DND-41 (cell line): ENCODE measurements at regions not wholly inside any gene's neighbourhood (a gene's known extent, or its start where the extent isn't known, plus 50 kb on each side); places are given as distances from the start of the nearest gene placed in this dataset.

Experiments
- EZH2 ChIP-seq: IDR thresholded peaks from 3 replicates; pipeline ENCODE4 v1.6.1; 2012; ENCODE audit warnings: borderline replicate concordance, low read depth, mild to moderate bottlenecking, moderate library complexity, low read length, inconsistent platforms; ENCODE audit not compliant: severe bottlenecking
- TF ChIP-seq, protein P1 (sequence below): IDR thresholded peaks from 2 replicates; pipeline ENCODE4 v1.5.1; 2012; ENCODE audit warnings: borderline replicate concordance, low read length, moderate library complexity, mild to moderate bottlenecking; ENCODE audit not compliant: poor library complexity, severe bottlenecking; ENCODE audit errors: extremely low read depth

DNA sequence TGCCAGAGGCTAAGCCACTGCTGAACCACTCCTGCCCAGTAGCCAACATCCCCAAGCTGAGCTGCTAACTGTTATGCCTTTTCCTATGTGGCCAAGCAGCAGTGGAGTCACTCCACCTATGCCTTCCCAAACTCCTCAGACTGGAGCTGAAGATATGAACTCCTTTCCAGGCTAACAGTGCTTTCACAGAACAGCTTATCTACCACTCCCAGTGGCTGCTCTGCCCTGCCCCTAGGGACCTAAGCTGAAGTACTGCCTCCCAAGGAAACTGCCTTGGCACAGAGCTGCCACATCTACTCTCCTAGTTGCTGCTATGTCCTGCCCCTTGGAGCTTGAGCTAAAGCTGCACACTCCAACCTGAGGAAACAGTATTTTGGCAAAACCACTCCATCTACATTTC, 275.9 kb downstream of the RBM43 start:
- TF ChIP-seq, protein P1, sequence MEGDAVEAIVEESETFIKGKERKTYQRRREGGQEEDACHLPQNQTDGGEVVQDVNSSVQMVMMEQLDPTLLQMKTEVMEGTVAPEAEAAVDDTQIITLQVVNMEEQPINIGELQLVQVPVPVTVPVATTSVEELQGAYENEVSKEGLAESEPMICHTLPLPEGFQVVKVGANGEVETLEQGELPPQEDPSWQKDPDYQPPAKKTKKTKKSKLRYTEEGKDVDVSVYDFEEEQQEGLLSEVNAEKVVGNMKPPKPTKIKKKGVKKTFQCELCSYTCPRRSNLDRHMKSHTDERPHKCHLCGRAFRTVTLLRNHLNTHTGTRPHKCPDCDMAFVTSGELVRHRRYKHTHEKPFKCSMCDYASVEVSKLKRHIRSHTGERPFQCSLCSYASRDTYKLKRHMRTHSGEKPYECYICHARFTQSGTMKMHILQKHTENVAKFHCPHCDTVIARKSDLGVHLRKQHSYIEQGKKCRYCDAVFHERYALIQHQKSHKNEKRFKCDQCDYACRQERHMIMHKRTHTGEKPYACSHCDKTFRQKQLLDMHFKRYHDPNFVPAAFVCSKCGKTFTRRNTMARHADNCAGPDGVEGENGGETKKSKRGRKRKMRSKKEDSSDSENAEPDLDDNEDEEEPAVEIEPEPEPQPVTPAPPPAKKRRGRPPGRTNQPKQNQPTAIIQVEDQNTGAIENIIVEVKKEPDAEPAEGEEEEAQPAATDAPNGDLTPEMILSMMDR: no peak
- no peak for TF ChIP-seq EZH2
